ENCODE measurements at regions not wholly inside any gene's neighbourhood (a gene's known extent, or its start where the extent isn't known, plus 50 kb on each side); places are given as distances from the start of the nearest gene placed in this dataset.

GRCh38 chrX:45743906-45744625 is 543.4 kb upstream of the DIPK2B start:
- DNase-seq (ENCODE audit: low spot score) = no peak

GRCh38 chrX:45743081-45743533 is 542.4 kb upstream of the DIPK2B start:
- no peak for DNase-seq (ENCODE audit: low spot score)

DNA sequence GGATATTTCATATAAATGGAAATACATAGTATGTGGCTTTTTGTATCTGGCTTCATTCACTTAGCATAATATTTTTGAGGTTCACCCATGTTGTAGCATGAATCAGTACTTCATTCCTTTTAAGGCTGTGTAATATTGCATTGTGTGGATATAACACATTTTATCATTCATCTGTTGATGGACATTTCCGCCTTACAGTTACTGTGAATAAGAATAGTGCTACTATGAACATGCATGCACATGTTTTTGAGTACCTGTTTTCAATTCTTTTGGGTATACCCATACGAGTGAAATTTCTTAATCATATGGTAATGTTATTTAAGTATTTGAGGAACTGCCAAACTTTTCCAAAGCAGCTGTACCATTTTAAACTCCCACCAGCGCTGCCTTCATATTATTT is 539.6 kb upstream of the DIPK2B start:
- no peak for DNase-seq (ENCODE audit: low spot score)

- no peak for DNase-seq (ENCODE audit: low spot score)
Observed at GRCh38 chrX:45735571-45735970, 534.9 kb upstream of the DIPK2B start.

DNA sequence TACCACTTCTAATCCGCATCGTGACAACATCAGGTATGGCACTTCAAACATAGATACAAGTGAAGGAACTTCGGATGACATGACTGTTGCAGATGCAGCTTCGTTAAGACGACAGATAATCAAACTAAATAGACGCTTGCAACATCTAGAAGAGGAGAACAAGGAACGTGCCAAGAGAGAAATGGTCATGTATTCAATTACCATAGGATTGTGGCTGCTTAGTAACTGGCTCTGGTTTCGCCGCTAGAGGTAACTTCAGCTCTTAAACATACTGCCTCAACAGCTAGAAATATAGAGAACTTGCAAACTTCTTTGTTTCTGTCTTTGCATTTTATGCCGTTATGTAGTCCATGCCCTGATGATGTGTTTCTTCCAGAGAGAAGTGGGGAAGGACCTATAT is 530.8 kb upstream of the DIPK2B start:
- no peak for DNase-seq (ENCODE audit: low spot score)

DNA sequence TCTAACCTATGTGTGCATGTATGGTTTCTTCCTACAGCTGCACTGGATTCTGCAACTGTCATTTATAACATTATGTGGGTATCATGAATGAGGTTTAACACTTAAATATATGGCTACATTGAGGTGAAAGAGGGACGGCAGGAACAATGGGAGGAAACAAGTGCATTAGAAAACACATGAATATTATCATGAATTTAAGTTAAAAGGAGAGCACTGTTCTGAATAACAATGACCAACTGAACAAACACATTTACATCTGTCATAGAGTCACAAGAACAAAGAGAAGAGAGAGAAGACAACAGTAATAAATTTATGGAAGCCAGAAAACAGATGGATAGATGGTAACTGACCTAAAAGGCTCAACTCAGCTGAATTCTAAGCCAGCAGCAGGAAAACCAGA is 527.1 kb upstream of the DIPK2B start:
- no peak for DNase-seq (ENCODE audit: low spot score)

DNA sequence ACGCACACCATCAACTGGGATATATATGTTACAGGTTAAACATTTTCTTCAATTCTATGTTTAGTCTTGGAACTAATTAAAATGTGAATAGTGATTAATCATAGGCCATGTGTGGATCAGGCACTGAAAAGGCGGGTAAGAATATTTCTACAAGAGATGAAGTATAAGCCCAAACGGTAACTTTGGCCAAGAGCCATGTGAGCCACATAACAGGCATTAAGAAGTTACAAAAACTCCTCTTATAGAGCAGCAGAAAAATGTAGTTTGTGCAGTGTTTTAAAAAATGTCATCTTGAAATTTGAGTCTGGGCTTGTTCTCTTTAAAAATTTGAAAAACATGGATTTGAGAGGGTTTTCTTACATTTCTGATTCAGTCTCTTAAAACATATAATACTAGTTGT is 521.8 kb upstream of the DIPK2B start:
- DNase-seq (ENCODE audit: low spot score) = no peak

- DNase-seq (ENCODE audit: low spot score) = no peak
Observed at GRCh38 chrX:45719751-45720501, 519.2 kb upstream of the DIPK2B start.

- DNase-seq (ENCODE audit: low spot score) = no peak
Observed at GRCh38 chrX:45718676-45719075, 518.0 kb upstream of the DIPK2B start.

GRCh38 chrX:45716750-45717149 is 516.1 kb upstream of the DIPK2B start:
- DNase-seq (ENCODE audit: low spot score) = no peak

DNA sequence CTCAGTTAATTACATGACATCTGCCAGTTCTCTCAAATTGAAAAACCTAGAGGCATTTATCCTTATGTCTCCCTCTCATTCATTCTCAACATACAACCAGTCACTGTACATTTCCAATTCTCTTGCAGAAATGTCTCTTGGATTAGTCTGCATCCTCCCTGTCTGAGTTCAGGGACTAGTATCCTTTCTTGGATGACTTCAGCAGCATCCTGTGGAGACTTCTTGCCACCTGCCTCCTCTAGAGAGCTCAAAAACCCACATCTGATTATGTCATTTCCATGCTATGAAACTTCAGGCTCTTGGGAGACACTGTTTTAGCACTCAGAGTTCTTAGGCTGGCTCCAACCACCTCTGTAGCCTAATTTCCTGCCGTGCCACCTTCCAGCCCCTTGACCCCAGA is 515.1 kb upstream of the DIPK2B start:
- DNase-seq (ENCODE audit: low spot score) = no peak

DNA sequence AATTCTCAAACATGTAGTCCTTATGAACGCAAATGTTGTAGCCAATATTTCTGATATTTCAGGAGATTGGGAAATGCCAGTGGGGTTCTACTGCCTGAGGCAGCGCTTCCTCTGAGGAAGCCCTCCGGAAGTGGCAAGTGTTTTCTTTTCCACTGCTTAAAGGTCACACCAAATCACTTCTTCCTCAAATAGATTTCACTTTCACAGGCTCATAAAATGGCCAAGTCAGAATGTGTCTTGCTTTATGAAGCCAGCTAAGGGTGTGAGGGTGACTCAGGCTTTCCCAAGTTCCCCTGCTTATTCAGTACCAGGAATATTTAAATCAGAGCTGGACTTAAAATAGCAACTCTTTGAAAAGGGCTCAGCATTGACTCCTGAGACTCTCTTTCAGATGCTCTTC is 514.2 kb upstream of the DIPK2B start:
- DNase-seq (ENCODE audit: low spot score) = no peak

GRCh38 chrX:45712067-45712466 is 511.4 kb upstream of the DIPK2B start:
- no peak for DNase-seq (ENCODE audit: low spot score)

- DNase-seq (ENCODE audit: low spot score) = no peak
Observed at GRCh38 chrX:45711231-45711630, 510.6 kb upstream of the DIPK2B start.

- DNase-seq (ENCODE audit: low spot score) = no peak
Observed at GRCh38 chrX:45710081-45710801, 509.6 kb upstream of the DIPK2B start.

DNA sequence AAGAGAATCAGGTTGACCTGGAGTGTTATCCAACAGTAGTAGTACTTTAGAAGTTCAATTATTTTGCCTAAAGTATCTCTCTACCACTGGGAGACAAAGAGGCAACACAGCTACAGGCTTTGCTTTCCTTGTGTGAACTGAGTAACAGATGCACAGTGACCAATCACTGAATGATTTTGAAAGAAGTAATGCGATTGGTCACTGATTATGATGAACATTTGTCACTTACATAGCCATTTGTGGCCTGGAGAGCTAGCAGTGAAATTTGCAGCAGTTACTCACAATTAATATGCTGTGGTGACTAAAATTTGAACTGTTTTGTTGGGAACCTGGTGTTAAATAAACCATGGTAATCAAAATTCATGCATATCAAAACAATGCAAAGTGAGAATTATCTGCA is 508.7 kb upstream of the DIPK2B start:
- no peak for DNase-seq (ENCODE audit: low spot score)

GRCh38 chrX:45699158-45699557 is 498.5 kb upstream of the DIPK2B start:
- no peak for DNase-seq (ENCODE audit: low spot score)

DNA sequence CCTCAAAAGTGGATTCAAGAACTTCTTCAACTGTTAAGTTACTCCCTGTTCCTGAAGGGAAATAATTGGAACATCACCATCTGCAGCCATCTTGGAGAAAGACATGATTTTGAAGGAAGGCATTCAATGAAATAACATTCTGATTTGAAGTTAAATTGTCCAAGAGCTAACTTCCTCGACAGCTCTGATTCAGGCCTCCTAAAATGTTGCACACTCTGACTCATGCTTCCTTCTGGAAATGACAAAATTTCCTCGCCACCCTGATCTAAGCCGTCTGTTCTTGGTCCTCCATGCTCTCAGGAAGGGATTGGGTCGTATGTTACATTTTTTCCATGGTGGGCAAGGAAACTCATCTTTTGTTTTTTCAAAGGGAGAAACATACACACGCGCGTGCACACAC is 496.9 kb upstream of the DIPK2B start:
- DNase-seq (ENCODE audit: low spot score) = no peak

- DNase-seq (ENCODE audit: low spot score) = no peak
Observed at GRCh38 chrX:45696736-45697135, 496.1 kb upstream of the DIPK2B start.

DNA sequence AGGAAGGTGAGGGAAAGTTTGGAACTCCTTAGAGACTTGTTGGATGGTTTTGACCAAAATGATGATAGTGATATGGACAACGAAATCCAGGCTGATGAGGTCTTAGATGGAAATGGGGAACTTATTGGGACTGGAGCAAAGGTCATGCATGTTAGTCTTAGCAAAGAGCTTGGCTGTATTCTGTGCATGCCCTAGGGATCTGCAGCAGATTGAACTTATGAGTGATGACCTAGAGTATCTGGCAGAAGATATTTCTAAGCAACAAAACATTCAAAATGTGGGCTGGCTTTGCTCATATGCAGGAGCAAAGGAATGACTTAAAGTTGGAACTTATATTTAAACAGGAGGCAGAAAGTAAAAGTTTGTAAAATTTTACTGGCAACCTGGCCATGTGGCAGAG is 489.3 kb upstream of the DIPK2B start:
- no peak for DNase-seq (ENCODE audit: low spot score)

DNA sequence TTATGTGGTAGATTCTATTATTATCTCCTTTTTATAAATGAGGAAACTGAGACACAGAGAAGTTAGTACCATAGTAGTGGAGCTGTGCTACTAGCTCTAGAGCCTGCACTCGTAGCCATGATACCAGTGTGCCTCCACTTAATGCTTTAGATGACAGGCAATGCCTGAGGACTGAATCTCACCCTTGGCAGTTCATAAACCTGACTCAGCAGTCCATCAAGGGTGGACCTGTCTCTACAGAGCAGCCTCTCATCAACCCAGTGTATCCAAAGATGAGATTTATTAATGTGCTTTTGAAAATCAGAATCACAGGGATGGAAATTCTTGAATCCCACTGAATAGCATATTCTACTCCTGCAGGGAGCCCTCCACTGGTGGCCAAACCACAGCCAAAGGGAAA is 483.2 kb upstream of the DIPK2B start:
- DNase-seq (ENCODE audit: low spot score) = no peak

GRCh38 chrX:45681891-45682290 is 481.2 kb upstream of the DIPK2B start:
- no peak for DNase-seq (ENCODE audit: low spot score)

- no peak for DNase-seq (ENCODE audit: low spot score)
Observed at GRCh38 chrX:45669715-45670340, 469.2 kb upstream of the DIPK2B start.
